ENCODE measurements at regions not wholly inside any gene's neighbourhood (a gene's known extent, or its start where the extent isn't known, plus 50 kb on each side); places are given as distances from the start of the nearest gene placed in this dataset.
"Not testable (repeated sequence)": the region's sequence is repeated elsewhere in the genome, so short reads cannot be mapped to it uniquely, and the experiment has no call there.

DNA sequence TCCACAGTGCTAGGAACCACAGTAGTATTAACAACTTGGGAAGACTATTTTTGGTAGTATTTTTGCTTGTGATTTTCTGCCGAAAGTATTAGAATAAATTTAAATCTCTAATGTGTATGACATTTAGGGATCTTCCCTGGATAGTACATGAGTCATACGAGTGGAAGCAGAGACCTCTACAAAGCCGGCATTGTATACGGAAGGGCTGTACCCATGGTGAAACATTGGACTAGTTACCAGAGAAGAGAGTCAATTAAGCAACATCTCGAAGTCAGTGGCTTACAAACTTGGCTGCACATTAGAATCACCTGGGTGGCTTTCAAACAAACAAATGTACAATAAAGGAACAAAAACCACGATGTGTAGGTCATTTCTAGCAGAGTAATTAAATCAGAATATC, 1131.7 kb upstream of the LRRTM1 start:
- TF ChIP-seq CTCF (IDR thresholded peaks at IDR 0.05; ENCODE audit: control insufficient read depth, extremely low read depth, insufficient read depth): no peak
- DNase-seq (ENCODE audit: low read depth): no peak
- no peak overlapping the region for H3K4me3 ChIP-seq (ENCODE audit: low read depth, low read length)

GRCh38 chr2:81412681-81413080, 1108.1 kb upstream of the LRRTM1 start:
- no peak for DNase-seq (ENCODE audit: low read depth)
- H3K4me3 ChIP-seq (ENCODE audit: low read depth, low read length): no peak overlapping the region
- no peak for TF ChIP-seq CTCF (IDR thresholded peaks at IDR 0.05; ENCODE audit: control insufficient read depth, extremely low read depth, insufficient read depth)

- H3K4me3 ChIP-seq (ENCODE audit: low read depth, low read length): no peak overlapping the region
- DNase-seq (ENCODE audit: low read depth): no peak
- TF ChIP-seq CTCF (IDR thresholded peaks at IDR 0.05; ENCODE audit: control insufficient read depth, extremely low read depth, insufficient read depth): no peak
These were observed 1099.0 kb upstream of the LRRTM1 start for GRCh38 chr2:81403508-81403907.

DNA sequence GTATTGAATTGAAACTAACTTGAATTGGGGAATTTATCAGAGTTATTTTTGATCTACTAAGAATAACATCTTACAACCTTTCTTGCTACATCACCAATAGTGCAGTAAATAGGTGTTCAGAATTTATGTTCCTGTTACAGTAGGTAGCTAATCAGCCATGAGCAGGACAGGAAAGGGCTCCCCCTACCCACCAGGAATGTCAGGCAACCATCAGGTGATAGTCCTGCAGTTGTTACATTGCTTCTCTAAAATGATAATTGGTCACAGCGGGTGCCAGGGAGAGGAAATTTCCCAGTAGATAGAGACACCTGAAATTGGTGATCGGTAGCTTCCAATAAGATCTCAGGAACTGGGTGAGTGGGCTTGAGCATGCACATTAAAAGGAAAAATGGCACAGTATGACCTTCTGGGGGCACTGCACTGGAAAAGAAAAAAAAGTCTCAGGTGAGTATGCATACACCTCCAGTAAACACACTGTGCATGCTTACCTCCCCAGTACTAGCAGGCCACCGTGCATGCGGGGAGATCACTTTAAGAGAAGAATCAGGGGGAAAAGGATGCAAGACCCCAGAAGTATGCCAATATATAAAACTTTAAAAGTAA, 1092.0 kb upstream of the LRRTM1 start:
- no peak for DNase-seq (ENCODE audit: low read depth)

GRCh38 chr2:81395746-81396145, 1091.2 kb upstream of the LRRTM1 start:
- TF ChIP-seq CTCF (IDR thresholded peaks at IDR 0.05; ENCODE audit: control insufficient read depth, extremely low read depth, insufficient read depth): no peak
- DNase-seq (ENCODE audit: low read depth): no peak
- no peak overlapping the region for H3K4me3 ChIP-seq (ENCODE audit: low read depth, low read length)

More for the DNA sequence above, 1092.0 kb upstream of the LRRTM1 start:
- H3K4me3 ChIP-seq (ENCODE audit: low read depth, low read length): no peak overlapping the region
- TF ChIP-seq CTCF (IDR thresholded peaks at IDR 0.05; ENCODE audit: control insufficient read depth, extremely low read depth, insufficient read depth): 0 out of 2 replicates have a peak, but pooled peaks have one; percentile 4

DNA sequence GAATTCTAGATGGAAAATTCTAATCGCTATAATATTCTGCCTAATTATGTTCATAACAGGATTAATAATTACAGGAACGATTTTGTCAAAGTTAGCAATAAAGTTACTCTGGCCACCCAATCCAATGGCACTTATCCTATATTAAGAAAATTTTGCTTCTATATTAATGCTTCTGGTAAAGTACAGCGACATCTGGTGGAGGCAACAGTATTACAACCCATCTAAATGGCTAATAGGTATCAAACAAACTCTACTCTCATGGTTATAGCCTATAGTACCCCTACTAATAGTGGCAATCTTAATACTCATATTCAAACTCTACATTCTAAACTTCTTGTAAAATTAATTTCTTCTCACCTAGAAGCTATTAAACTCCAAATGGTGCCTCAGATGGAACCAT, 1084.7 kb upstream of the LRRTM1 start:
- no peak for TF ChIP-seq CTCF (IDR thresholded peaks at IDR 0.05; ENCODE audit: control insufficient read depth, extremely low read depth, insufficient read depth)
- no peak for DNase-seq (ENCODE audit: low read depth)
- no peak overlapping the region for H3K4me3 ChIP-seq (ENCODE audit: low read depth, low read length)

- TF ChIP-seq CTCF (IDR thresholded peaks at IDR 0.05; ENCODE audit: control insufficient read depth, extremely low read depth, insufficient read depth): no peak
- DNase-seq (ENCODE audit: low read depth): no peak
- no peak overlapping the region for H3K4me3 ChIP-seq (ENCODE audit: low read depth, low read length)
These were observed 1059.2 kb upstream of the LRRTM1 start for GRCh38 chr2:81363800-81364199.

- not testable (repeated sequence) for DNase-seq (ENCODE audit: low read depth); H3K4me3 ChIP-seq (ENCODE audit: low read depth, low read length)
These were observed 1057.9 kb upstream of the LRRTM1 start for GRCh38 chr2:81362468-81362867.
